ENCODE measurements at regions not wholly inside any gene's neighbourhood (a gene's known extent, or its start where the extent isn't known, plus 50 kb on each side); places are given as distances from the start of the nearest gene placed in this dataset.

DNA sequence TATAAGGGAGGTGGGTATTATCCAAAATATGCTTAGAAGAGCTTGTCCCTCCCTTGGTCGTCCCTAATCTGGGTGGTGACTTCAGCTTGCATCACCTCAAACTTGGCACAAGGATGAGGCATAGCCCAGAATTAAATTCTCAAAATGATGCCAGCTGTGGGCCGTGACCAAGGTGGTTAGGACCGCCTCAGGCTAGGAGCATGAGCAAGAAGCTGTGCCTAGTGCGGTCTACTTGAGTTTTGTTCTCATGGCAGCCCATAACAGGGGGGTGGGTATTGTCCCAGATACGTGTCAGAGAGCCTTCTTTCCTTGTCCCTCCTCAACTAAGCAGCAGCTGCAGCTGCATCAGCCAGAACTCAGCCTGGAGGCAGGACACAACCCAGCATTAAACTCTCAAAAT lies 2620.0 kb downstream of the PCDH7 start:
- Histone ChIP-seq H3K36me3 (ENCODE audit: control insufficient read depth, insufficient read depth, low read length) (no peaks in the 10 kb centered on the region), H3K4me3 (replicated peaks; ENCODE audit: low read depth, low read length) (no peak overlapping the region), H3K27me3 (replicated peaks; ENCODE audit: control insufficient read depth, insufficient read depth, low read length) (no peaks in the 10 kb centered on the region)
- TF ChIP-seq, protein P1, sequence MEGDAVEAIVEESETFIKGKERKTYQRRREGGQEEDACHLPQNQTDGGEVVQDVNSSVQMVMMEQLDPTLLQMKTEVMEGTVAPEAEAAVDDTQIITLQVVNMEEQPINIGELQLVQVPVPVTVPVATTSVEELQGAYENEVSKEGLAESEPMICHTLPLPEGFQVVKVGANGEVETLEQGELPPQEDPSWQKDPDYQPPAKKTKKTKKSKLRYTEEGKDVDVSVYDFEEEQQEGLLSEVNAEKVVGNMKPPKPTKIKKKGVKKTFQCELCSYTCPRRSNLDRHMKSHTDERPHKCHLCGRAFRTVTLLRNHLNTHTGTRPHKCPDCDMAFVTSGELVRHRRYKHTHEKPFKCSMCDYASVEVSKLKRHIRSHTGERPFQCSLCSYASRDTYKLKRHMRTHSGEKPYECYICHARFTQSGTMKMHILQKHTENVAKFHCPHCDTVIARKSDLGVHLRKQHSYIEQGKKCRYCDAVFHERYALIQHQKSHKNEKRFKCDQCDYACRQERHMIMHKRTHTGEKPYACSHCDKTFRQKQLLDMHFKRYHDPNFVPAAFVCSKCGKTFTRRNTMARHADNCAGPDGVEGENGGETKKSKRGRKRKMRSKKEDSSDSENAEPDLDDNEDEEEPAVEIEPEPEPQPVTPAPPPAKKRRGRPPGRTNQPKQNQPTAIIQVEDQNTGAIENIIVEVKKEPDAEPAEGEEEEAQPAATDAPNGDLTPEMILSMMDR (IDR thresholded peaks at IDR 0.05; ENCODE audit: insufficient read depth, low read length, poor library complexity, severe bottlenecking): no peak
- no peak for DNase-seq (ENCODE audit: extremely low read depth, insufficient read length)

DNA sequence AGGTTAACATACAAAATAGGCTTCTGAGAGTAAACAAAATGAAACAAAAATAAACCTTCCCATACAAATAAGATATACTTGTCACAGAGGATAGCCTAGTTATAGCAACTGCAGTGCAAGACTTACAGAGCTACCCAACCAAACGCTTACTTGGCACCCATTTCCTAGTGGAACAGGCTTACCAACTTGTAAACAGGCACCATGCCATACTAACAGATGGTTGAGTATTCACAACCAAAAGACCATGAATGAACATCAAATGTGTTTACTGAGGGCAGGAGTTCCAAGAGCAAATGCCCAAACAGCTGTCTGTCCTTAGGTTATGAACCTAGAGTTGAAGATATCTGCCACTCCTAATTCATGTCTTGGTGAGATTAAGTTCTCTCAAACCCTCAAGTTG lies 2629.2 kb downstream of the PCDH7 start:
- TF ChIP-seq, protein P1 (IDR thresholded peaks at IDR 0.05; ENCODE audit: insufficient read depth, low read length, poor library complexity, severe bottlenecking): no peak

DNA sequence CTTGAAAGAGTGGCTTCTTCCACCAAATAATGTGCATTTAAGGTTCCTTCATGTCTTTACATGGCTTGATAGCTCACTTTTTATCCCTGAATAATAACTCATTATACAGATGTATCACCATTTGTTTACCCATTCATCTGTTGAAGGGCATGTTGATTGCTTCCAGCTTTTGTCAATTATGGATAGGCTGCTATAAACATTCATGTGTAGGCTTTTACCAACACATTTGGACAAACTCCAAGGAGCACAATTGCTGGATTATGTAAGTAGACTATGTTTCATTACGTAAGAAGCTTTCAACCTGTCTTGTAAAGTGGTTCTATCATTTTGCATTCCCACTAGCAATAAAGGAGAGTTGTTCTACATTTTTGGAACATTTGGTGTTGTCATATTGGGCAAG lies 2637.0 kb downstream of the PCDH7 start:
- TF ChIP-seq, protein P1 (IDR thresholded peaks at IDR 0.05; ENCODE audit: insufficient read depth, low read length, poor library complexity, severe bottlenecking): no peak
- Histone ChIP-seq H3K4me3 (replicated peaks; ENCODE audit: low read depth, low read length) (no peak overlapping the region), H3K36me3 (ENCODE audit: control insufficient read depth, insufficient read depth, low read length) (no peaks in the 10 kb centered on the region), H3K27me3 (replicated peaks; ENCODE audit: control insufficient read depth, insufficient read depth, low read length) (no peaks in the 10 kb centered on the region)
- no peak for DNase-seq (ENCODE audit: extremely low read depth, insufficient read length)

More for the DNA sequence above, 2629.2 kb downstream of the PCDH7 start:
- Histone ChIP-seq H3K27me3 (replicated peaks; ENCODE audit: control insufficient read depth, insufficient read depth, low read length) (no peaks in the 10 kb centered on the region), H3K36me3 (ENCODE audit: control insufficient read depth, insufficient read depth, low read length) (no peaks in the 10 kb centered on the region), H3K4me3 (replicated peaks; ENCODE audit: low read depth, low read length) (no peak overlapping the region)
- DNase-seq (ENCODE audit: extremely low read depth, insufficient read length): no peak

DNA sequence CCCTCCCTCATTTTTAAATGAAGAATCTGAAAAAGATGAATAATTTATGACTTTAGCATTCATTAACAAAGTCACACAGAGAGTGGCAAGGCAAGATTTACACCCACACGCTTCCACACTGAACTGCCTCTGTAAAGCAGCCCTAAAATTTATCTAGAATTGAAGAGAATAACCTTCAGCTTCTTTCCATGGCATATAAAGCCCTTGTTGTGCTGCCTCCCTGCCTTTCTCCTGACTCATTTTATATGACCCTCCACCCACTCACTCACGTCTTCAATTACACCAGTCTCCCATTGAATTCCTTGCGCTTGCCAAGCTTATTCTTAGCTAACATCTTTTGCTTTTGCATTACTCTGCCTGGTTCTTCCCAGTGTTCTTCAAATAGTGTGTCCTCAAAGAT lies 2649.3 kb downstream of the PCDH7 start:
- TF ChIP-seq, protein P1 (IDR thresholded peaks at IDR 0.05; ENCODE audit: insufficient read depth, low read length, poor library complexity, severe bottlenecking): no peak
- Histone ChIP-seq H3K27me3 (replicated peaks; ENCODE audit: control insufficient read depth, insufficient read depth, low read length) (no peaks in the 10 kb centered on the region), H3K4me3 (replicated peaks; ENCODE audit: low read depth, low read length) (no peak overlapping the region), H3K36me3 (ENCODE audit: control insufficient read depth, insufficient read depth, low read length) (no peaks in the 10 kb centered on the region)
- no peak for DNase-seq (ENCODE audit: extremely low read depth, insufficient read length)

DNA sequence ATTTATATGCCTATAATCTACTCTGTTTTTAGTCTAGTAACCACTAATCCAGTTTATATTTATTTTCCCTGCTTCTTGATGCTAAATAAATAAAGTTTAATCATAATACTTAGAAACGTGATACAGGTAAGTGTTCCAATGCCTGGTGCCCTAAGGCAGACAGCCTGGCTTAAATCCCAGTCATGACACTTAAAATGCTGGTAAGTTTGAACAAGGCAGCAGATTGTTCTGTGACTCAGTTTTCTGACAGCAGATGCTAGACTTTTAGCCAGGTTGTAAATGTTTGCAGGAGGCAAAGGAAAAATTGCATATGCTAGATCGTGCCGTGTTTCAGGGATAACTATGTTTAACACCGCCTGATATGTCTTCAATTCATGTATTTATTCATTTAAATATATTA lies 2661.6 kb downstream of the PCDH7 start:
- Histone ChIP-seq H3K36me3 (ENCODE audit: control insufficient read depth, insufficient read depth, low read length) (no peaks in the 10 kb centered on the region), H3K27me3 (replicated peaks; ENCODE audit: control insufficient read depth, insufficient read depth, low read length) (no peaks in the 10 kb centered on the region), H3K4me3 (replicated peaks; ENCODE audit: low read depth, low read length) (no peak overlapping the region)
- DNase-seq (ENCODE audit: extremely low read depth, insufficient read length): no peak
- TF ChIP-seq, protein P1 (IDR thresholded peaks at IDR 0.05; ENCODE audit: insufficient read depth, low read length, poor library complexity, severe bottlenecking): no peak

DNA sequence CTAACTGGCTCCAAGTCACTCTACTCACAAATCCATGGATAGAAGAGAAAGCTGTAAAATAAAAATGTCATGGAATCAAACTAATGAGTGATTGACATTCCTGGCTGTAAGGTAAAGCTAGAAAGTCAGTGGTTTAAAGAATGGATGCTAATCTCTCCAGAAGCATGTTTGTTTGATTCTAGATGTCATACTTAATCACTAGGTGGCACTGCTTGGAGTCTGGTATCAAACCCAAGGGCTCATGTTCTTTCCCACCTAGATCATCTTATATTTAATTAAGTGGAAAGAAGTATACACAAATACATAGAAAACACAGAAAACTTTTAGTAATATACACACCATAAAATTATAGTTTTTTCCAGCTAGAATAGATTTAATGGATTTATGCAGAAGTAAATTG lies 2666.6 kb downstream of the PCDH7 start:
- TF ChIP-seq, protein P1 (IDR thresholded peaks at IDR 0.05; ENCODE audit: insufficient read depth, low read length, poor library complexity, severe bottlenecking): no peak
- no peak for DNase-seq (ENCODE audit: extremely low read depth, insufficient read length)
- H3K4me3 ChIP-seq (replicated peaks; ENCODE audit: low read depth, low read length): no peak overlapping the region
- no peaks in the 10 kb centered on the region for H3K36me3 ChIP-seq (ENCODE audit: control insufficient read depth, insufficient read depth, low read length)
- no peaks in the 10 kb centered on the region for H3K27me3 ChIP-seq (replicated peaks; ENCODE audit: control insufficient read depth, insufficient read depth, low read length)
